ENCODE measurements at regions not wholly inside any gene's neighbourhood (a gene's known extent, or its start where the extent isn't known, plus 50 kb on each side); places are given as distances from the start of the nearest gene placed in this dataset.

DNA sequence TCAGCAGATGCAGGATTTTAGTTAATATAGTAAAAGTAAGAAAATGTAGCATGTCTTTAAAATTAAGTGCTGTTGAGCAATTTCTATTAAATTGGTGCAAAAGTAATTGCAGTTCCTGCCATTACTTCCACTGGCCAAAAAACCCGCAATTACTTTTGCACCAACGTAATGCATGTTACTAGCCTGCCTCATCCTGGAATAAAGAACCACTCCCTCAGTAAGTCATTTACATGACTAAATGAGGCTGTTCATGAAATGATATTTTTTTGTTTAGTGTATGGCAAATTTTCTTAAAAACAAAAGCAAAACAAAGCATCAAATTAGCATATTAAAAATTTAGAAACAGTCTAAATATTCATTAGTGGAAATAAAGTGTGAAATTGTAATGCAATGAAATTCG lies 180.4 kb downstream of the DIPK2A start:
- peaks cover 4% of the 10 kb centered on the region for H3K27me3 Mint-ChIP-seq
- DNase-seq (no peak), ATAC-seq (ENCODE audit: low read depth) (no peak)
- intact Hi-C loops (cut with micrococcal nuclease): no loop called here
- POLR2A ChIA-PET: no interaction called here
- CTCF ChIA-PET: no interaction called here
- H3K27ac Mint-ChIP-seq: no peak overlapping the region
- no peaks in the 10 kb centered on the region for H3K36me3 Mint-ChIP-seq (ENCODE audit: low read depth)
- TF ChIP-seq, protein P1, sequence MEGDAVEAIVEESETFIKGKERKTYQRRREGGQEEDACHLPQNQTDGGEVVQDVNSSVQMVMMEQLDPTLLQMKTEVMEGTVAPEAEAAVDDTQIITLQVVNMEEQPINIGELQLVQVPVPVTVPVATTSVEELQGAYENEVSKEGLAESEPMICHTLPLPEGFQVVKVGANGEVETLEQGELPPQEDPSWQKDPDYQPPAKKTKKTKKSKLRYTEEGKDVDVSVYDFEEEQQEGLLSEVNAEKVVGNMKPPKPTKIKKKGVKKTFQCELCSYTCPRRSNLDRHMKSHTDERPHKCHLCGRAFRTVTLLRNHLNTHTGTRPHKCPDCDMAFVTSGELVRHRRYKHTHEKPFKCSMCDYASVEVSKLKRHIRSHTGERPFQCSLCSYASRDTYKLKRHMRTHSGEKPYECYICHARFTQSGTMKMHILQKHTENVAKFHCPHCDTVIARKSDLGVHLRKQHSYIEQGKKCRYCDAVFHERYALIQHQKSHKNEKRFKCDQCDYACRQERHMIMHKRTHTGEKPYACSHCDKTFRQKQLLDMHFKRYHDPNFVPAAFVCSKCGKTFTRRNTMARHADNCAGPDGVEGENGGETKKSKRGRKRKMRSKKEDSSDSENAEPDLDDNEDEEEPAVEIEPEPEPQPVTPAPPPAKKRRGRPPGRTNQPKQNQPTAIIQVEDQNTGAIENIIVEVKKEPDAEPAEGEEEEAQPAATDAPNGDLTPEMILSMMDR (IDR thresholded peaks at IDR 0.05): no peak
- H3K4me1 Mint-ChIP-seq: no peaks in the 10 kb centered on the region
- H3K9me3 Mint-ChIP-seq: no peaks in the 10 kb centered on the region
- no peak overlapping the region for H3K4me3 Mint-ChIP-seq

DNA sequence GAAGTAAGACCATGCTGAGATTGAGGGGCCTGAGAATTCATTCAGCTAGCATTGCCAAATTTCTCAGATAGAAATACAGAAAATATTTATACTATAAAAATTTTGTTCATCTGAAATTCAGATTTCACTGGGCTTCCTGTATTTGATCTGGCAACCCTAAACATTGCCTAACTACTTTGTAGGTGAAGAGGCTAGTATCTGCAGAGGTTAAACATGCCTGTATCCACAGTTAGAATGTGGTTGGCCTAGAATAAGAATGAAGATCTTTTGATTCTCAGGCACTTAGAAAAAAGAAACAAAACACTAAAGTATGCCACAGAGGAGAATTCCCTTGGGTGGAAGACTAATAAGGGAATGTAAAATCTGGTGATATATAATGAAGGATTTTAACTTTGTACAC lies 189.0 kb downstream of the DIPK2A start:
- Mint-ChIP-seq H3K4me3 (no peak overlapping the region), H3K27me3 (peaks cover 2% of the 10 kb centered on the region), H3K9me3 (peaks cover 10% of the 10 kb centered on the region), H3K36me3 (ENCODE audit: low read depth) (no peaks in the 10 kb centered on the region), H3K27ac (no peak overlapping the region), H3K4me1 (peaks cover 3% of the 10 kb centered on the region)
- ATAC-seq (ENCODE audit: low read depth) (no peak), DNase-seq (no peak)
- intact Hi-C loops (cut with micrococcal nuclease): no loop called here
- TF ChIP-seq, protein P1 (IDR thresholded peaks at IDR 0.05): no peak
- CTCF ChIA-PET: no interaction called here
- POLR2A ChIA-PET: no interaction called here

DNA sequence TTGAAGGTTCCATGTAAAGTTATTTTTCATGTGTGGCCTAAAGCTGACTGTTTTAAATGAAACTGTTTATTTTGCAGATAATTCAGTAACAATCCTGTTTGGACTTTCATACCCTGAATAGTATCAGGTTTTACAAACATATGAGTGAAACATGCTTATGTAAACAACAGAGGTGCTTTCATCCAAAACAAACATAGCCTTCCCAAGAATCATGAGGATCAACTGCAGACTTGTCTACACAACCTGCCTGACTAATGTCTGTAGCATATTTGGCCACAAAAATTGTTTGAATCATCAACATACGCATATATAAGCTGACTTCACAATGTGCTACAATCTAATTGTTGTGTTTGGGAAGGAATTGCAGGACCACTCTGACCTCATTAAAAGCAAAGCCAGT lies 190.4 kb downstream of the DIPK2A start:
- Mint-ChIP-seq H3K27ac (no peak overlapping the region), H3K27me3 (no peaks in the 10 kb centered on the region), H3K4me3 (no peak overlapping the region), H3K36me3 (ENCODE audit: low read depth) (no peaks in the 10 kb centered on the region), H3K4me1 (peaks cover 3% of the 10 kb centered on the region), H3K9me3 (peaks cover 10% of the 10 kb centered on the region)
- intact Hi-C loops (cut with micrococcal nuclease): no loop called here
- TF ChIP-seq, protein P1 (IDR thresholded peaks at IDR 0.05): no peak
- ATAC-seq (ENCODE audit: low read depth) (no peak), DNase-seq (no peak)
- POLR2A ChIA-PET: no interaction called here
- CTCF ChIA-PET: no interaction called here

DNA sequence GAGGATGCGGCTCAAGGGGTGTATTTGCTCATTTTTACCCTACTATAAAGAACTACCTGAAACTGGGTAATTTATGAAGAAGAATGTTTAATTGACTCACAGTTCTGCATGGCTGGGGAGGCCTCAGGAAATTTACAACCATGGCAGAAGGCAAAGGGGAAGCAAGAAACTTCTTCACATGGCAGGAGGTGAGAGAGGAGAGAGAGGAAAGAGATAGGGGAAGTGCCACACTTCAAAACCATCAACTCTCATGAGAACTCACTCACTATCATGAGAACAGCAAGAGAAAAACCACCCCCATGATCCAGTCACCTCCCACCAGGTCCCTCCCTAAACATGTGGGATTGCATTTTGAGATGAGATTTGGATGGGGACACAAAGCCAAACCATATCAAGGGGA lies 192.7 kb downstream of the DIPK2A start:
- no peaks in the 10 kb centered on the region for H3K27me3 Mint-ChIP-seq
- H3K9me3 Mint-ChIP-seq: peaks cover 8% of the 10 kb centered on the region
- DNase-seq (no peak), ATAC-seq (ENCODE audit: low read depth) (no peak)
- intact Hi-C loops (cut with micrococcal nuclease): no loop called here
- CTCF ChIA-PET: no interaction called here
- POLR2A ChIA-PET: no interaction called here
- no peak overlapping the region for H3K27ac Mint-ChIP-seq
- H3K4me3 Mint-ChIP-seq: no peak overlapping the region
- TF ChIP-seq, protein P1 (IDR thresholded peaks at IDR 0.05): no peak
- no peaks in the 10 kb centered on the region for H3K36me3 Mint-ChIP-seq (ENCODE audit: low read depth)
- H3K4me1 Mint-ChIP-seq: peaks cover 3% of the 10 kb centered on the region

DNA sequence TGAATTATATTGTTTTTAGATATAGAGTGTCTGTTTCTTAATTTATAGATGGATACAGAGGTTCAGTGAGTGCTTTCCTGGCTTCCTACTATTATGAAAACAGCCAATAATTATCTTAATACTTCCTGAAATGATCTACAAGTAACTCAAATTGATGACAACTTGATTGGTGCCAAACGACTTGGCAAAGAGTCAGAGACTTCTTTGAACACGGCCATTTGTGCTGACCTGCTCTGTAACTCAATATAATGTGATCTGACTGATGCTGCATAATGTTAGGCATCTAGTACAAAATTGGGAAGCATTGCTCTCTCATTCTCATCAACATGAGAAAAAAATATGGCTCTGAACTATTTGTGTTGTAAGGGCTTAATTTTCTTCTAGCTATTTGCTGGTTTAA lies 193.9 kb downstream of the DIPK2A start:
- TF ChIP-seq, protein P1 (IDR thresholded peaks at IDR 0.05): no peak
- H3K4me1 Mint-ChIP-seq: peaks cover 3% of the 10 kb centered on the region
- POLR2A ChIA-PET: no interaction called here
- peaks cover 3% of the 10 kb centered on the region for H3K9me3 Mint-ChIP-seq
- CTCF ChIA-PET: no interaction called here
- H3K27ac Mint-ChIP-seq: no peak overlapping the region
- H3K27me3 Mint-ChIP-seq: no peaks in the 10 kb centered on the region
- no peaks in the 10 kb centered on the region for H3K36me3 Mint-ChIP-seq (ENCODE audit: low read depth)
- no peak for ATAC-seq (ENCODE audit: low read depth)
- DNase-seq: no peak
- intact Hi-C loops (cut with micrococcal nuclease): no loop called here
- H3K4me3 Mint-ChIP-seq: no peak overlapping the region

All from activated B cell treated with CpG ODN at 0.5 μM for 24 hours (primary cell).